ENCODE measurements at regions not wholly inside any gene's neighbourhood (a gene's known extent, or its start where the extent isn't known, plus 50 kb on each side); places are given as distances from the start of the nearest gene placed in this dataset.

- Histone ChIP-seq H3K4me1 (ENCODE audit: insufficient read depth) (no peaks in the 10 kb centered on the region), H3K9me3 (no peaks in the 10 kb centered on the region), H3K27me3 (no peaks in the 10 kb centered on the region), H3K4me3 (no peak overlapping the region), H3K27ac (no peak overlapping the region), H3K36me3 (no peaks in the 10 kb centered on the region)
- DNase-seq: no peak
- WGBS, 3 donors: 70 to 88% (median 78%) methylated on average over 2 of the region's 2 CpGs
- intact Hi-C loops (cut with DNase I): no loop called here
- TF ChIP-seq, protein P1, sequence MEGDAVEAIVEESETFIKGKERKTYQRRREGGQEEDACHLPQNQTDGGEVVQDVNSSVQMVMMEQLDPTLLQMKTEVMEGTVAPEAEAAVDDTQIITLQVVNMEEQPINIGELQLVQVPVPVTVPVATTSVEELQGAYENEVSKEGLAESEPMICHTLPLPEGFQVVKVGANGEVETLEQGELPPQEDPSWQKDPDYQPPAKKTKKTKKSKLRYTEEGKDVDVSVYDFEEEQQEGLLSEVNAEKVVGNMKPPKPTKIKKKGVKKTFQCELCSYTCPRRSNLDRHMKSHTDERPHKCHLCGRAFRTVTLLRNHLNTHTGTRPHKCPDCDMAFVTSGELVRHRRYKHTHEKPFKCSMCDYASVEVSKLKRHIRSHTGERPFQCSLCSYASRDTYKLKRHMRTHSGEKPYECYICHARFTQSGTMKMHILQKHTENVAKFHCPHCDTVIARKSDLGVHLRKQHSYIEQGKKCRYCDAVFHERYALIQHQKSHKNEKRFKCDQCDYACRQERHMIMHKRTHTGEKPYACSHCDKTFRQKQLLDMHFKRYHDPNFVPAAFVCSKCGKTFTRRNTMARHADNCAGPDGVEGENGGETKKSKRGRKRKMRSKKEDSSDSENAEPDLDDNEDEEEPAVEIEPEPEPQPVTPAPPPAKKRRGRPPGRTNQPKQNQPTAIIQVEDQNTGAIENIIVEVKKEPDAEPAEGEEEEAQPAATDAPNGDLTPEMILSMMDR (IDR thresholded peaks at IDR 0.05): no peak
- TF ChIP-seq POLR2A (IDR thresholded peaks at IDR 0.05) (no peak), EP300 (IDR thresholded peaks at IDR 0.05) (no peak)
Measured at GRCh38 chr2:215606219-215606618, 170.4 kb upstream of the FN1 start.

DNA sequence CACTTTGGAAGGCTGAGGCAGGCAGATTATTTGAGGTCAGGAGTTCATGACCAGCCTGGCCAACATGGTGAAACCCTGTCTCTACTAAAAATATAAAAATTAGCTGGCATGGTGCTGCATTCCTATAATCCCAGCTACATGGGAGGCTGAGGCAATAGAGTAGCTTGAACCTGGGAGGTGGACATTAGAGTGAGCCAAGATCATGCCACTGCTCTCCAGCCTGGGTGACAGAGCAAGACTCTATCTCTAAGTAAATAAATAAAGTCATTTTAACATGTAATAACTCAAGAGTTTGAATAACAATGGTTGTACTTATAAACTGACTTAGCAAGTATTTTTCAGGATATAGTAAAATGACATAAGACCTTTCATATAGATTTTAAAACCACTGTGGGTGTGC, 169.3 kb upstream of the FN1 start:
- no peaks in the 10 kb centered on the region for H3K36me3 ChIP-seq
- no peaks in the 10 kb centered on the region for H3K4me1 ChIP-seq (ENCODE audit: insufficient read depth)
- no peak for TF ChIP-seq EP300 (IDR thresholded peaks at IDR 0.05)
- TF ChIP-seq POLR2A (IDR thresholded peaks at IDR 0.05): no peak
- TF ChIP-seq, protein P1 (IDR thresholded peaks at IDR 0.05): no peak
- no peaks in the 10 kb centered on the region for H3K9me3 ChIP-seq
- intact Hi-C loops (cut with DNase I): no loop called here
- no peaks in the 10 kb centered on the region for H3K27me3 ChIP-seq
- no peak overlapping the region for H3K4me3 ChIP-seq
- H3K27ac ChIP-seq: no peak overlapping the region
- no peak for DNase-seq

GRCh38 chr2:215604606-215605005, 168.7 kb upstream of the FN1 start:
- no peaks in the 10 kb centered on the region for H3K27me3 ChIP-seq
- H3K36me3 ChIP-seq: no peaks in the 10 kb centered on the region
- no peak for DNase-seq
- H3K4me3 ChIP-seq: no peak overlapping the region
- H3K9me3 ChIP-seq: no peaks in the 10 kb centered on the region
- no peaks in the 10 kb centered on the region for H3K4me1 ChIP-seq (ENCODE audit: insufficient read depth)
- intact Hi-C loops (cut with DNase I): no loop called here
- no peak overlapping the region for H3K27ac ChIP-seq
- no peak for TF ChIP-seq POLR2A (IDR thresholded peaks at IDR 0.05)
- TF ChIP-seq, protein P1 (IDR thresholded peaks at IDR 0.05): no peak
- WGBS, 3 donors: 70 to 98% (median 73%) methylated on average over 2 of the region's 2 CpGs

GRCh38 chr2:215603440-215603839, 167.6 kb upstream of the FN1 start:
- no peak for DNase-seq
- Histone ChIP-seq H3K4me3 (no peak overlapping the region), H3K9me3 (no peaks in the 10 kb centered on the region), H3K36me3 (no peaks in the 10 kb centered on the region), H3K4me1 (ENCODE audit: insufficient read depth) (no peaks in the 10 kb centered on the region), H3K27me3 (no peaks in the 10 kb centered on the region), H3K27ac (no peak overlapping the region)
- 96 to 98% (median 96%) methylated on average over 7 of the region's 7 CpGs for WGBS, 3 donors
- intact Hi-C loops (cut with DNase I): no loop called here
- TF ChIP-seq EP300 (IDR thresholded peaks at IDR 0.05): no peak
- TF ChIP-seq POLR2A (IDR thresholded peaks at IDR 0.05): no peak
- TF ChIP-seq, protein P1 (IDR thresholded peaks at IDR 0.05): no peak

DNA sequence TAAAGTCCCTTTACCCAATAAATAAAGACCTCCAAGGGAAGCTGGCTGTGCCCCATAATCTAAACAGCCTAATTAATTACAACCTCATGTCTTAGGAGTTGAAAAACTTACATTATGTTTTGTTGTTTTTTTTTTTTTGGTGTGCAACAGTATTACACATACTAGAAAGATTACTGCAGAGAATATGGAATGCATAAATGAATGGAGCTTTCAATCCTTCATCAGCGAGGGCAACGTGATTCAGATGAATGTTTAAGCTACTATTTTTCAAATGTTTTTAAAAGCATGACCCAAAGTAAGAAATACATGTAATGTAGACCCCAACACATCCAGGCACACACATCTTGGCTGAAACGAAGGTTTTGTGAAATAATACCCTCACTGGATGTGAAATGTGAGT, 167.1 kb upstream of the FN1 start:
- Histone ChIP-seq H3K27ac (no peak overlapping the region), H3K4me3 (no peak overlapping the region), H3K9me3 (no peaks in the 10 kb centered on the region), H3K36me3 (no peaks in the 10 kb centered on the region), H3K4me1 (ENCODE audit: insufficient read depth) (no peaks in the 10 kb centered on the region), H3K27me3 (no peaks in the 10 kb centered on the region)
- TF ChIP-seq EP300 (IDR thresholded peaks at IDR 0.05) (no peak), POLR2A (IDR thresholded peaks at IDR 0.05) (no peak)
- TF ChIP-seq, protein P1 (IDR thresholded peaks at IDR 0.05): no peak
- 60 to 62% (median 61%) methylated on average over 3 of the region's 3 CpGs for WGBS, 3 donors
- intact Hi-C loops (cut with DNase I): no loop called here
- DNase-seq: no peak

Data from ovary (tissue), 7 donors.